Neural cell (in vitro differentiated cells): ENCODE measurements at regions not wholly inside any gene's neighbourhood (a gene's known extent, or its start where the extent isn't known, plus 50 kb on each side); places are given as distances from the start of the nearest gene placed in this dataset.

Source experiments
- CTCF ChIP-seq: fragments of 450-650 bp; IDR thresholded peaks from 2 replicates; pipeline ENCODE4 v1.5.1; 2014; ENCODE audit warnings: antibody characterized with exemption, mild to moderate bottlenecking, moderate library complexity; ENCODE audit not compliant: poor library complexity, severe bottlenecking
- EP300 ChIP-seq: fragments of 450-650 bp; conservative IDR thresholded peaks from 2 replicates; pipeline ENCODE4 v1.6.1; 2014; ENCODE audit warnings: antibody characterized with exemption, mild to moderate bottlenecking, moderate library complexity; ENCODE audit not compliant: poor library complexity, severe bottlenecking
- EZH2 ChIP-seq: fragments of 200-600, 300-800 bp; shearing (Covaris generic), sonication (generic); IDR thresholded peaks from 2 replicates; pipeline ENCODE4 v1.6.1; 2014; ENCODE audit warnings: antibody characterized with exemption, low read length, borderline replicate concordance, mild to moderate bottlenecking; ENCODE audit not compliant: insufficient read depth, poor library complexity, severe bottlenecking
- MXI1 ChIP-seq: fragments of 450-650 bp; conservative IDR thresholded peaks from 2 replicates; pipeline ENCODE4 v1.6.1; 2014; ENCODE audit warnings: antibody characterized with exemption, mild to moderate bottlenecking; ENCODE audit not compliant: poor library complexity, severe bottlenecking
- POLR2AphosphoS5 ChIP-seq: IDR thresholded peaks from 2 replicates; pipeline ENCODE4 v1.6.1; 2012
- RAD21 ChIP-seq: fragments of 450-650 bp; conservative IDR thresholded peaks from 2 replicates; pipeline ENCODE4 v1.6.1; 2014; ENCODE audit warnings: antibody characterized with exemption, mild to moderate bottlenecking, moderate library complexity
- SMC3 ChIP-seq: fragments of 450-650 bp; conservative IDR thresholded peaks from 2 replicates; pipeline ENCODE4 v1.6.1; 2014; ENCODE audit warnings: antibody characterized with exemption, mild to moderate bottlenecking, moderate library complexity; ENCODE audit not compliant: poor library complexity
- TAF1 ChIP-seq: IDR thresholded peaks from 2 replicates; pipeline ENCODE4 v1.6.1; 2012; ENCODE audit warnings: low read depth

- no peak for TF ChIP-seq EZH2
- no peak for TF ChIP-seq MXI1
- TF ChIP-seq CTCF = no peak
- no peak for TF ChIP-seq RAD21
- no peak for TF ChIP-seq POLR2AphosphoS5
- no peak for TF ChIP-seq SMC3
- TF ChIP-seq EP300 = no peak
- no peak for TF ChIP-seq TAF1
Observed at GRCh38 chr17:68179236-68179925, 68.5 kb upstream of the AMZ2 start.
